ENCODE measurements at regions not wholly inside any gene's neighbourhood (a gene's known extent, or its start where the extent isn't known, plus 50 kb on each side); places are given as distances from the start of the nearest gene placed in this dataset.

- Histone ChIP-seq H3K9me3 (no peaks in the 10 kb centered on the region), H3K27me3 (no peaks in the 10 kb centered on the region), H3K4me3 (ENCODE audit: low read depth, low read length) (no peak overlapping the region), H3K4me1 (no peaks in the 10 kb centered on the region), H3K36me3 (no peaks in the 10 kb centered on the region)
- TF ChIP-seq, protein P1, sequence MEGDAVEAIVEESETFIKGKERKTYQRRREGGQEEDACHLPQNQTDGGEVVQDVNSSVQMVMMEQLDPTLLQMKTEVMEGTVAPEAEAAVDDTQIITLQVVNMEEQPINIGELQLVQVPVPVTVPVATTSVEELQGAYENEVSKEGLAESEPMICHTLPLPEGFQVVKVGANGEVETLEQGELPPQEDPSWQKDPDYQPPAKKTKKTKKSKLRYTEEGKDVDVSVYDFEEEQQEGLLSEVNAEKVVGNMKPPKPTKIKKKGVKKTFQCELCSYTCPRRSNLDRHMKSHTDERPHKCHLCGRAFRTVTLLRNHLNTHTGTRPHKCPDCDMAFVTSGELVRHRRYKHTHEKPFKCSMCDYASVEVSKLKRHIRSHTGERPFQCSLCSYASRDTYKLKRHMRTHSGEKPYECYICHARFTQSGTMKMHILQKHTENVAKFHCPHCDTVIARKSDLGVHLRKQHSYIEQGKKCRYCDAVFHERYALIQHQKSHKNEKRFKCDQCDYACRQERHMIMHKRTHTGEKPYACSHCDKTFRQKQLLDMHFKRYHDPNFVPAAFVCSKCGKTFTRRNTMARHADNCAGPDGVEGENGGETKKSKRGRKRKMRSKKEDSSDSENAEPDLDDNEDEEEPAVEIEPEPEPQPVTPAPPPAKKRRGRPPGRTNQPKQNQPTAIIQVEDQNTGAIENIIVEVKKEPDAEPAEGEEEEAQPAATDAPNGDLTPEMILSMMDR (IDR thresholded peaks at IDR 0.05; ENCODE audit: low read depth, low read length), result no peak
- DNase-seq, result no peak
Measured at GRCh38 chr2:76391678-76392077, 681.0 kb upstream of the GCFC2 start.

DNA sequence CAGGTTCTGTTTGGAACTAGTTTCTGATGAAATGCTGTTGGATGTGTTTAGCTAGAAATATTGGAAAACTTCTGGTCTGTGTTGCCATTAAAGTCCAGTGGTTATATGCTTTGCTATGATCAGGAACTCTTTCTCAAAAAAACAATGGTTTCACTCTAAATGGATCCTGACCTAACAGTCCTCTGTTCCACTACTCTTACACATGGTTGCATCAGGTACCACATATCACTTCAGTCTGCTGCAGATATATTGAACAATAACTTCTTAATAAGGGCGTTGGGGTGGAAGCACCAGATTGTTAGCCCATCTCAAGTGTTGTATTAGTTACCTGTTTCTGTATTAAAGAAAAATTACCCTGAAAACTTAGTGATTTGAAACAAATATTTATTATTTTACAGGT is 676.6 kb upstream of the GCFC2 start:
- TF ChIP-seq, protein P1 (IDR thresholded peaks at IDR 0.05; ENCODE audit: low read depth, low read length), result no peak
- Histone ChIP-seq H3K4me3 (ENCODE audit: low read depth, low read length) (no peak overlapping the region), H3K4me1 (no peaks in the 10 kb centered on the region), H3K9me3 (no peaks in the 10 kb centered on the region), H3K36me3 (no peaks in the 10 kb centered on the region), H3K27me3 (no peaks in the 10 kb centered on the region)
- no peak for DNase-seq

DNA sequence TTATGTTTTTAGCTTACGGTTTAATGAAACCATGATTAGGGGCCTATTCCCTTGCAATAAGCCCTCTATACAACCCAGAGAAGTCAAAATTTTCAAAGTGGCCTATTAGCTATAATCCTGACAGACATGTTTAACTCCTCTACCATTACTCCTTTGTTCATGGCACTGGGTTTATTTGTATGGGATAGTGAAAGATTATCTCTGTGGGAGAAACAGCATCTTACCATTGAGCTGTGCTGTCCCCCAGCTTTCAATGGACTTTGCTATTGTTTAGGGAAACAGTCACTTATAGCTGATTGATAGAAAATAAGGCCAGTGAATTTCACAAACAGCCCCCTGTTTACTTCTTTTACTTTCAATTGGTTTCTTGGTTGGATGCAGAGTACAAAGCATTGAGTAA is 675.2 kb upstream of the GCFC2 start:
- Histone ChIP-seq H3K27me3 (no peaks in the 10 kb centered on the region), H3K4me3 (ENCODE audit: low read depth, low read length) (no peak overlapping the region), H3K9me3 (no peaks in the 10 kb centered on the region), H3K4me1 (no peaks in the 10 kb centered on the region), H3K36me3 (no peaks in the 10 kb centered on the region)
- DNase-seq, result no peak
- TF ChIP-seq, protein P1 (IDR thresholded peaks at IDR 0.05; ENCODE audit: low read depth, low read length), result no peak

- H3K9me3 ChIP-seq, result no peaks in the 10 kb centered on the region
- DNase-seq, result no peak
- H3K4me3 ChIP-seq (ENCODE audit: low read depth, low read length), result no peak overlapping the region
- TF ChIP-seq, protein P1 (IDR thresholded peaks at IDR 0.05; ENCODE audit: low read depth, low read length), result no peak
- H3K36me3 ChIP-seq, result no peaks in the 10 kb centered on the region
- no peaks in the 10 kb centered on the region for H3K27me3 ChIP-seq
- no peaks in the 10 kb centered on the region for H3K4me1 ChIP-seq
Measured at GRCh38 chr2:76381624-76382023, 670.9 kb upstream of the GCFC2 start.

DNA sequence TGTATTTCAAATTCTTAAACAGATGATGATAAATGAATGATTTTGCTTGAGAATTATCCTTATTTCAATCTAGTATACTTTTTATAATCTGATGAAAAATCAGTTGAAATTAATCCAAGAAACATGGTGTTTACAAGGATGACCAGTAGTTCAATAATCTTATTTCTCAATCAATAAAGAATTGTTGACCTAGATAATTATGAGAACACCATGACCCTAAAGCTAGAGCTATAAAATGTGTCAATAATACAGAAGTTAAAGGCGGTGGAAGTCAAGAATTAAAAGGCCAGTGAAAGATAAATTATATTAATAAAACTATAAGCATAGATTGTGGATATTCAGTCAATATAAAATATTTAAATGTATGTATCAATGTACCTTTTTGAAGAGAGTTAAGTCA is 667.4 kb upstream of the GCFC2 start:
- Histone ChIP-seq H3K9me3 (no peaks in the 10 kb centered on the region), H3K27me3 (no peaks in the 10 kb centered on the region), H3K4me1 (no peaks in the 10 kb centered on the region), H3K36me3 (no peaks in the 10 kb centered on the region), H3K4me3 (ENCODE audit: low read depth, low read length) (no peak overlapping the region)
- TF ChIP-seq, protein P1 (IDR thresholded peaks at IDR 0.05; ENCODE audit: low read depth, low read length), result no peak
- no peak for DNase-seq

DNA sequence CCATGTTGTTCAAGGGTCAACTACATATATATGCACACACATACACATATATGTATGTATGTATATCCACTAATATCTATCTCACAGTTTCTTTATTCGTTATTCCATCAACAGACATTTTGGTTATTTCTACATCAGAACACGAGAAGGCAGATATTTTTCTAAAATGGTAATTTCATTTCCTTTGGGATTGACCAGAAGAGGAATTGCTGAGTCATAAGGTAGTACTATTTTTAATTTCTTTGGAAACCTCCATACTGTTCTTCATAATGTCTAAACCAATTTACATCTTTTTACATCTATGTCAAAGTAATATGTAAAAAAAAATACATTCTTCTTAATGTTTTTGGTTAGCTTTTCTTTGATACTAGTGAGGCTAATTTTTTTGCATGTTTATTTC is 630.7 kb upstream of the GCFC2 start:
- TF ChIP-seq, protein P1 (IDR thresholded peaks at IDR 0.05; ENCODE audit: low read depth, low read length), result no peak
- Histone ChIP-seq H3K4me3 (ENCODE audit: low read depth, low read length) (no peak overlapping the region), H3K4me1 (no peaks in the 10 kb centered on the region), H3K27me3 (no peaks in the 10 kb centered on the region), H3K36me3 (no peaks in the 10 kb centered on the region), H3K9me3 (no peaks in the 10 kb centered on the region)
- DNase-seq, result no peak

Measured in BE2C (cell line).